ENCODE measurements at regions not wholly inside any gene's neighbourhood (a gene's known extent, or its start where the extent isn't known, plus 50 kb on each side); places are given as distances from the start of the nearest gene placed in this dataset.

- no peaks in the 10 kb centered on the region for H3K9me3 ChIP-seq (ENCODE audit: control insufficient read depth in 4 of 4, low read length in 3 of 4)
- no peak for DNase-seq (ENCODE audit: low spot score)
- WGBS = 68% methylated on average over 8 of the region's 8 CpGs
- no peak overlapping the region for H3K9ac ChIP-seq (ENCODE audit: low read depth in 1 of 2, low read length in 2 of 2)
- no peak overlapping the region for H3K4me3 ChIP-seq (ENCODE audit: low read depth in 1 of 3, low read length in 3 of 3)
- no peaks in the 10 kb centered on the region for H3K27me3 ChIP-seq (ENCODE audit: control insufficient read depth in 4 of 4, insufficient read depth in 4 of 4, low read length in 3 of 4)
- no peaks in the 10 kb centered on the region for H3K4me1 ChIP-seq (ENCODE audit: control insufficient read depth in 4 of 4, insufficient read depth in 4 of 4, low read length in 3 of 4)
- TF ChIP-seq, protein P1, sequence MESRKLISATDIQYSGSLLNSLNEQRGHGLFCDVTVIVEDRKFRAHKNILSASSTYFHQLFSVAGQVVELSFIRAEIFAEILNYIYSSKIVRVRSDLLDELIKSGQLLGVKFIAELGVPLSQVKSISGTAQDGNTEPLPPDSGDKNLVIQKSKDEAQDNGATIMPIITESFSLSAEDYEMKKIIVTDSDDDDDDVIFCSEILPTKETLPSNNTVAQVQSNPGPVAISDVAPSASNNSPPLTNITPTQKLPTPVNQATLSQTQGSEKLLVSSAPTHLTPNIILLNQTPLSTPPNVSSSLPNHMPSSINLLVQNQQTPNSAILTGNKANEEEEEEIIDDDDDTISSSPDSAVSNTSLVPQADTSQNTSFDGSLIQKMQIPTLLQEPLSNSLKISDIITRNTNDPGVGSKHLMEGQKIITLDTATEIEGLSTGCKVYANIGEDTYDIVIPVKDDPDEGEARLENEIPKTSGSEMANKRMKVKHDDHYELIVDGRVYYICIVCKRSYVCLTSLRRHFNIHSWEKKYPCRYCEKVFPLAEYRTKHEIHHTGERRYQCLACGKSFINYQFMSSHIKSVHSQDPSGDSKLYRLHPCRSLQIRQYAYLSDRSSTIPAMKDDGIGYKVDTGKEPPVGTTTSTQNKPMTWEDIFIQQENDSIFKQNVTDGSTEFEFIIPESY (IDR thresholded peaks at IDR 0.05) = no peak
- TF ChIP-seq, protein P2, sequence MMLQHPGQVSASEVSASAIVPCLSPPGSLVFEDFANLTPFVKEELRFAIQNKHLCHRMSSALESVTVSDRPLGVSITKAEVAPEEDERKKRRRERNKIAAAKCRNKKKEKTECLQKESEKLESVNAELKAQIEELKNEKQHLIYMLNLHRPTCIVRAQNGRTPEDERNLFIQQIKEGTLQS (IDR thresholded peaks at IDR 0.05) = no peak
- TF ChIP-seq FOXA2 (IDR thresholded peaks at IDR 0.05) (no peak), RXRA (IDR thresholded peaks at IDR 0.05) (no peak), HNF4A (conservative IDR thresholded peaks at IDR 0.05) (no peak), EGR1 (IDR thresholded peaks at IDR 0.05; ENCODE audit: low read depth in 2 of 2) (no peak), NR2F2 (IDR thresholded peaks at IDR 0.05) (no peak), GABPA (IDR thresholded peaks at IDR 0.05 in 1 of 2, conservative IDR thresholded peaks at IDR 0.05 in 1 of 2) (no peak), RAD21 (IDR thresholded peaks at IDR 0.05) (no peak), JUND (IDR thresholded peaks at IDR 0.05) (no peak), TAF1 (conservative IDR thresholded peaks at IDR 0.05) (no peak)
- TF ChIP-seq, protein P3, sequence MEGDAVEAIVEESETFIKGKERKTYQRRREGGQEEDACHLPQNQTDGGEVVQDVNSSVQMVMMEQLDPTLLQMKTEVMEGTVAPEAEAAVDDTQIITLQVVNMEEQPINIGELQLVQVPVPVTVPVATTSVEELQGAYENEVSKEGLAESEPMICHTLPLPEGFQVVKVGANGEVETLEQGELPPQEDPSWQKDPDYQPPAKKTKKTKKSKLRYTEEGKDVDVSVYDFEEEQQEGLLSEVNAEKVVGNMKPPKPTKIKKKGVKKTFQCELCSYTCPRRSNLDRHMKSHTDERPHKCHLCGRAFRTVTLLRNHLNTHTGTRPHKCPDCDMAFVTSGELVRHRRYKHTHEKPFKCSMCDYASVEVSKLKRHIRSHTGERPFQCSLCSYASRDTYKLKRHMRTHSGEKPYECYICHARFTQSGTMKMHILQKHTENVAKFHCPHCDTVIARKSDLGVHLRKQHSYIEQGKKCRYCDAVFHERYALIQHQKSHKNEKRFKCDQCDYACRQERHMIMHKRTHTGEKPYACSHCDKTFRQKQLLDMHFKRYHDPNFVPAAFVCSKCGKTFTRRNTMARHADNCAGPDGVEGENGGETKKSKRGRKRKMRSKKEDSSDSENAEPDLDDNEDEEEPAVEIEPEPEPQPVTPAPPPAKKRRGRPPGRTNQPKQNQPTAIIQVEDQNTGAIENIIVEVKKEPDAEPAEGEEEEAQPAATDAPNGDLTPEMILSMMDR (IDR thresholded peaks at IDR 0.05; ENCODE audit: low read depth, low read length, missing input control) = no peak
- TF ChIP-seq, protein P4, sequence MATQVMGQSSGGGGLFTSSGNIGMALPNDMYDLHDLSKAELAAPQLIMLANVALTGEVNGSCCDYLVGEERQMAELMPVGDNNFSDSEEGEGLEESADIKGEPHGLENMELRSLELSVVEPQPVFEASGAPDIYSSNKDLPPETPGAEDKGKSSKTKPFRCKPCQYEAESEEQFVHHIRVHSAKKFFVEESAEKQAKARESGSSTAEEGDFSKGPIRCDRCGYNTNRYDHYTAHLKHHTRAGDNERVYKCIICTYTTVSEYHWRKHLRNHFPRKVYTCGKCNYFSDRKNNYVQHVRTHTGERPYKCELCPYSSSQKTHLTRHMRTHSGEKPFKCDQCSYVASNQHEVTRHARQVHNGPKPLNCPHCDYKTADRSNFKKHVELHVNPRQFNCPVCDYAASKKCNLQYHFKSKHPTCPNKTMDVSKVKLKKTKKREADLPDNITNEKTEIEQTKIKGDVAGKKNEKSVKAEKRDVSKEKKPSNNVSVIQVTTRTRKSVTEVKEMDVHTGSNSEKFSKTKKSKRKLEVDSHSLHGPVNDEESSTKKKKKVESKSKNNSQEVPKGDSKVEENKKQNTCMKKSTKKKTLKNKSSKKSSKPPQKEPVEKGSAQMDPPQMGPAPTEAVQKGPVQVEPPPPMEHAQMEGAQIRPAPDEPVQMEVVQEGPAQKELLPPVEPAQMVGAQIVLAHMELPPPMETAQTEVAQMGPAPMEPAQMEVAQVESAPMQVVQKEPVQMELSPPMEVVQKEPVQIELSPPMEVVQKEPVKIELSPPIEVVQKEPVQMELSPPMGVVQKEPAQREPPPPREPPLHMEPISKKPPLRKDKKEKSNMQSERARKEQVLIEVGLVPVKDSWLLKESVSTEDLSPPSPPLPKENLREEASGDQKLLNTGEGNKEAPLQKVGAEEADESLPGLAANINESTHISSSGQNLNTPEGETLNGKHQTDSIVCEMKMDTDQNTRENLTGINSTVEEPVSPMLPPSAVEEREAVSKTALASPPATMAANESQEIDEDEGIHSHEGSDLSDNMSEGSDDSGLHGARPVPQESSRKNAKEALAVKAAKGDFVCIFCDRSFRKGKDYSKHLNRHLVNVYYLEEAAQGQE (IDR thresholded peaks at IDR 0.05) = no peak
- H3K27ac ChIP-seq (ENCODE audit: low read depth in 1 of 2, low read length in 2 of 2) = no peak overlapping the region
- H3K36me3 ChIP-seq (ENCODE audit: control insufficient read depth in 4 of 4, insufficient read depth in 3 of 4, low read depth in 1 of 4, low read length in 3 of 4) = no peaks in the 10 kb centered on the region
Observed at GRCh38 chr13:100808330-100809128, 133.9 kb upstream of the TMTC4 start.

DNA sequence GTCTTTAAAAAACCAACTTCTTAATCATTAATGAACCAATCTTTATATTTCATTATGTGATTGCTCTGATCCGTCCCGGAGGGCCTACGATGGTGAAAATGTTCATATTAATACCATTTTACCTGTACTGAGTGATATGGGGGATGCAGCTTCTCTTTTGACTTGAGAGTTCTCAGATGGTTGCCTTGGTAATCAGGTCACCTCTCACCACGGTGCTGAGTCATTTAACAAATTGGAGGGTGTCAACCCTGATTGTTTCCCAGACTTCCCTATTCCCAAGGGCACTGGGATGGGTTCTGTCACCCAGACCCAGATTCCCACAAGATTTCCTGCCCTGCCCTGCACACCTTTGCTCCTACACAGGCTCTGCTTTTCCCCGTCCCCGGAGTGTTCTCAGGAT, 128.5 kb upstream of the TMTC4 start:
- H3K4me3 ChIP-seq (ENCODE audit: low read depth in 1 of 3, low read length in 3 of 3) = no peak overlapping the region
- peaks cover 0 to 4% (median 0%) of the 10 kb centered on the region in 4 donors for H3K4me1 ChIP-seq (ENCODE audit: control insufficient read depth in 4 of 4, insufficient read depth in 4 of 4, low read length in 3 of 4)
- no peak overlapping the region for H3K27ac ChIP-seq (ENCODE audit: low read depth in 1 of 2, low read length in 2 of 2)
- no peak for DNase-seq (ENCODE audit: low spot score)
- H3K36me3 ChIP-seq (ENCODE audit: control insufficient read depth in 4 of 4, insufficient read depth in 3 of 4, low read depth in 1 of 4, low read length in 3 of 4) = no peaks in the 10 kb centered on the region
- 76% methylated on average over 6 of the region's 6 CpGs for WGBS
- no peaks in the 10 kb centered on the region for H3K27me3 ChIP-seq (ENCODE audit: control insufficient read depth in 4 of 4, insufficient read depth in 4 of 4, low read length in 3 of 4)
- no peaks in the 10 kb centered on the region for H3K9me3 ChIP-seq (ENCODE audit: control insufficient read depth in 4 of 4, low read length in 3 of 4)
- H3K9ac ChIP-seq (ENCODE audit: low read depth in 1 of 2, low read length in 2 of 2) = no peak overlapping the region
- TF ChIP-seq NR2F2 (IDR thresholded peaks at IDR 0.05) (no peak), HNF4G (IDR thresholded peaks at IDR 0.05) (no peak), YY1 (IDR thresholded peaks at IDR 0.05) (no peak), SP1 (IDR thresholded peaks at IDR 0.05) (no peak), RXRA (IDR thresholded peaks at IDR 0.05) (no peak), RAD21 (IDR thresholded peaks at IDR 0.05) (no peak), TAF1 (conservative IDR thresholded peaks at IDR 0.05) (no peak), FOXA1 (IDR thresholded peaks at IDR 0.05) (no peak), JUND (IDR thresholded peaks at IDR 0.05) (no peak)
- TF ChIP-seq, protein P2 (IDR thresholded peaks at IDR 0.05) = no peak
- TF ChIP-seq, protein P3 (IDR thresholded peaks at IDR 0.05; ENCODE audit: low read depth, low read length, missing input control) = no peak
- TF ChIP-seq, protein P4 (IDR thresholded peaks at IDR 0.05) = no peak

Data from liver (tissue), 8 donors.